ENCODE measurements at regions not wholly inside any gene's neighbourhood (a gene's known extent, or its start where the extent isn't known, plus 50 kb on each side); places are given as distances from the start of the nearest gene placed in this dataset.
"Not testable (repeated sequence)": the region's sequence is repeated elsewhere in the genome, so short reads cannot be mapped to it uniquely, and the experiment has no call there.

DNA sequence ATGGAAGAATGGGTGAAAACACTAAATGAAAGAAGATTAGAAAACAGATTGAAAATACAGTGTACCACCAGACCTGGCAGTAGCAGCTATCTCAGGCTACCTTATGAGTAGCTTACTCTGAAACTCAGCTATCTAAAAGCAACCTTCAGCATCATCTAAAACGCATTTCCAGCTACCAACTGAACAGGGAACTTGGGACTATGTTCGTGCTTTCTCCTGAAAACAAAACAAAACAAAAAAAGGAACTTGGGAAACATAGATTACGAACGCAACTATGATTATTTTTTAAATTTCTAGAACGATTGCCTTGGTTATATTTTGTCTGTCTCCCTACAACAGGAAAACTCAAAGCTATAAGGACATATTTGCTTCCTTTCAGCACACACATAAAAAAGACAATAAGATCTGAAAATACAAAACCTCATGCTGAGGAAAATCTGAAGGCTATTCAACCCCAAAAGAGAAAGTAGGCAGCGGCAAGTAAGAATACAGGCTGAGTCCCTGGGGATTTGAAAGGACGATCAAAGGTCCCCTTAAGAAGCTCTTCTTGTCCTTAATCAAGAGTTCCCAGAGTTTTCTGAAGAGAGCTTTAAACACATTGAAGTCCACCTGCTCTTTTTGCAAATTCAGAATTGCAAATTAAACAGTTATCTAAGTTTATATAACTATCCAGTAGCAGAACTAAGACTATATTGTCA lies 53.4 kb downstream of the OR2K2 start:
- DNase-seq (ENCODE audit: low spot score), result no peak

DNA sequence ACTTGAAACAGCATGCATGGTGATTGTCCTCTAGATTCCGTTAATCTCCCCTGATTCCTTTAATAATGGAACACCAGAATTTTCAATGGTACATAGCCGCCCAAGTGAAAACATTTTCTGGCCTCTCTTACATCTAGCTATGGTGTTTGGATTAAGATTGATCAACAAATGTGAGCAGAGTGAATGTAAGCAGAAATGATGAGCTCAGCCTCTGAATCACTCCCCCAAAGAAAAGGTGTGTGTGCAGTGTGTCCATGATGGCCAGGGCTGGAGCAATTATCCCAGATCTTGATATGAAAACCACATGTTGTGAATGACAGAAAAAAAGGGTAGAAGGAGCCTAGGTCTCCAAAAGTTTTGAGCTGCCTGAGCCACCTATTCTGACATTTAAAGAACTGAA lies 55.3 kb downstream of the OR2K2 start:
- DNase-seq (ENCODE audit: low spot score), result no peak

DNA sequence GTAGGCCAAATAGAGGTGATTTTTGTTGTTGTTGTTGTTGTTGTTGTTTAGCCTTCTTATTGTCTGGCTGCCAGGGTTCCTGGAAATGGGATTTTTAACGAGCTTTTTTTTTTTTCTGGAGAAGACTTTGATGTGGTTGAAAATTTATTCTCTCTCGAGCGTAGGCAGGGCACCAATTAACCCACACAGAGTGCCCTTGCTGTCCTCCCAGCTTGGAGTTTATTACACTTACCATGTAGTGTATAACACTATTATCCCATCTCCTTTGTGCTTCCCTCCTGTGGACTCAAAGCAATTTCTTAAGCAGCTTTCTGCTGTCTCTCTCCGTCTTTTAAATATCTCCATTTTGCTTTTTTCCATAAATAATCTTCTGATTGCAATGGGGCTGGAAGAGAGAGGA lies 57.4 kb downstream of the OR2K2 start:
- no peak for DNase-seq (ENCODE audit: low spot score)

DNA sequence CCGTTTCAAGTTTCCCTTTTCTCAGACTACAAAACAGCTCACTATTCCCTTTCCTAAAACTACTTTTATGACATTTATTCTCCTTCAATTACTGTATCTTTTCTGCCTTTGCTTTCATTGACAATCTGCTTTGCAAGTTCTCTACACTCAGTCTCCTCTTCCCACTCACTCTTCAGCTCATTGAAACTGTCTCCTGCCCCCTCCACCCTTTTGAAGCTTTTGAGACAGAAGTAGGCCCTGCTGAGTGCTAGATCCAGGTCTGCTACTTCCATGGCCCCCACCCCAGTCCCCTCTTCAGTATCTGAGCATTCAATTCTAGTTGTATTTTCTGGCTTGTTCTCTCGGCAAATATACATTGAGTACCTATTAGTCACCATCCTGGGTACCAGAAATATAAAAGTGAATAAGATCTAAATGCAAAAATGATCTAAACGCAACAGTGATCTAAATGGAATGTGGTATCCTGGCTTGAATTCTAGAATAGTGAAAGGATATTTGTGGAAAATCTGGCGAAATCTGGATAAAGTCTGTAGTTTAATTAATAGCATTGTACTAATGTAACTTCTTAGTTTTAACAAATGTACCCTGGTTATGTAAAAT lies 58.4 kb downstream of the OR2K2 start:
- DNase-seq (ENCODE audit: low spot score), result no peak

DNA sequence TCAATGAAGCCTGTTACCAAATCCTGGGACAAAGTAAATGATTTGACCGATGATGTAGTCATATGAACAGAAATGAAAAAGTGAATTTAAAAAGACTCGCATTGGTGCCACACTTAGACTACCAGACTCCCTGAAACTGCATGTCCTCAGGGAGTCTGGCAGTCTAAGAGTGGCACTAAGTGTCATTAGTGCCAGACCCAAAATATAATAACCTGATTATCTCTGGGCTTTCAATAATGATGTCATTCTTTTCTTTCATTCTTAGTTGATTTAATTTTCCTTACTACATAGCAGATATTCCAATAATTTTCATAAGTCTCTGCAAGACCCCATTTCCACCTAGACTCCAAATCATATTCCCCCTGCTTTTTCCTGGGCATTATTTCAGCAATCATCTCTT lies 59.0 kb downstream of the OR2K2 start:
- no peak for DNase-seq (ENCODE audit: low spot score)

DNA sequence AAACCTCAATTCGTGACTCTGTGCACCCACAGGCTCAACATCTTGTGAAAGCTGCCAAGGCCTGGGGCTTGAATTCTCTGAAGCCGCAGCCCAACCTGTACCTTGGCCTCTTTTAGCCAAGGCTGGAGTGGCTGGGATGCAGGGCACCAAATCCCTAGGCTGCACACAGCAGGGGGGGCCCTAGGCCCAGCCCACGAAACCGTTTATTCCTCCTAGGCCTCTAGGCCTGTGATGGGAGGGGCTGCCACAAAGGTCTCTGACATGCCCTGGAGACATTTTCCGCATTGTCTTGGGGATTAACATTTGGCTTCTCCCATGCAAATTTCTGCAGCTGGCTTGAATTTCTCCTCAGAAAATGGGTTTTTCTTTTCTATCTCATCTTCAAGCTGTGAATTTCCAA lies 64.0 kb downstream of the OR2K2 start:
- DNase-seq (ENCODE audit: low spot score), result not testable (repeated sequence)

DNA sequence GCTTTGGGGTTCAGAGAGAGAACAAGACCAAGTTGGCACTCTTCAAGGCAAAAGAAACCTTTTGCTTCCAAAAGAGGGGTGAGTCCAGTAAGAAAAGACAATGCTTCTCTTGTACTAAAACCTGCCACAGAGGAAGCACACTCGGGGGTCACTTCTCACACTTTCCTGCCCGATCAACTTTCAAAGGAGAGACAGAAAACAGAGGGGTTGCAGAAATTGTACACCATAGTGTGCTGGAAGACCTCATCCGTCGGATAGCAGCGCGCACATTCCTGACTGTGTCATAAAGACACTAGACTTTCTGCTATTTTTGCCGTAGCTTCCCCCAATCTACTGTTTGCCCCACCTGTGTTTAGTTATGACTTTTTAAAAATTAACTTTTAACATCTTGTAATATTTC lies 66.9 kb downstream of the OR2K2 start:
- DNase-seq (ENCODE audit: low spot score), result no peak

DNA sequence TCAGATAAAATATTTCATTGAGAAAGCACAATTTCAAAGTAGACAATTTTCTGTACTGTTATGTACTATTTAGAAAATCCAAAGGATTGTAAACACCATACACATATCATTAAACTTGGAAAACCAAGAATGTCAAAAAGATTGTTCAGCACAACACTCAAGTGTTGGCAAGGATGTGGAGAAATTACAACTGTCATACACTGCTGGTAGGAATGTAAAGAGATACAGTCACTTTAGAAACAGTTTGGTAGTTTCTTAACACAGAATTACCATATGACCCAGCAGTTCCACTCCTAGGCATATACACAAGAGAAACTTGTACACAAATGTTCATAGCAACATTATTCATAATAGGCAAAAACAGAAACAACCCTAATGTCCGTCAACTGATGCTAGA lies 71.2 kb downstream of the OR2K2 start:
- DNase-seq (ENCODE audit: low spot score), result no peak

DNA sequence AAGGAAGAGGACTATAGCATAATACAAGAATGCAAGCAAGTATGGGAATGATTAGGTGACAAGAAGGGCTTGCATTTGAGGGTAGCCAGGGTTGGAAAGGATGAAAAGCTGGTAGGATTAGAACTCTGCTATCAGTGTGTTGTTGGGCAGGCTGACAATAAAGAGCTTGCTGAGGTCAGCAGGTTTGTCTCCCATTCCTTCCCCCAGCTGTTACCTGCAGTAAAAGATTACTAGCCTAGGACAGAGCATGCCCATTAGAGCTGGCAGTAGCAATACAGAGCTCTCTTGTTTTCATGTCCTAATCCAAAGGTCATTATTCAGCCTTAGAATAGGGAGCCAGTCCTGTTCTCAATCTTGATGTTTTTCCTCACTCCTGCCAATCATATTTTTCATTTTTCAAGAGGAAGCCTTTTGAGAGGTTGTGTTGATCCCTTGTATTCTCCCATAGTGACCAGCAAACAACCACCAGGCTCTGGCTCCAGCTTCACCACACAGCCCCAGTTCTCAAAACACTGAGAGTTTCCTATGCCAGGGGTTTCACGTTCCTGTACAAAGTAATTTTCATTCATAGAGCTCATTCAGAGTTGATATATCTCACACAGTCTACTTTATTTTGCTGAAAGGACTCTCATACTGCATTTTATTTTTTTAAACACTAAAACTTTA lies 71.7 kb downstream of the OR2K2 start:
- DNase-seq (ENCODE audit: low spot score), result no peak

DNA sequence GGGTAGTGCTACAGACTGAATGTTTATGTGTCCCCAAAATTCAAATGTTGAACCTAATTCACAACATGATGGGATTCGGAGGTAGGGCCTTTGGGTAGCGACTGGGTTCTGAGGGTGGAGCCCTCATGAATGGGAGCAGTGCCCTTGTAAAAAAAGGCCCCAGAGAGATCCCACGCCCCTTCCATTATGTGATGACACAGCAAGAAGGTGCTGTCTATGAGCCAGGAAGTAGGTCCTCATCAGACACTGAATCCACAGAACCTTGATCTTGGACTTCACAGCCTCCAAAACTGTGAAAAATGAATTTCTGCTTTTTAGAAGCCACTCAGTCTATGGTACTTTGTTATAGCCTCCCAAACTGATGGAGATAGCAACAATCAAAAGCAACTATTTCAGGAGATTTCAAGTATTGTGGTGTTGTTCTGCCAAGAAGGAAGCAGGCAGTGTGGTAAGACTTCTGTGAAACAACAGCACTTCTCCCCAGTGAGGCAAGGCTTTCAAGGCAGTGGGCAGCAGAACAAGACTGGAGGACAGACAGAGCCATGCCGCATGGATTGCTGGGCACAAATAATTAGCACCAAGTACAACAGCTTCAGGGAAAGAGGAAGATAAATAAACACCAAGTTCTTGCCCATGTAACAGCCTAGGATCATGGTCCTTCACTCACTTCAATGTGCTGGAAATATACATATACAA lies 76.1 kb downstream of the OR2K2 start:
- DNase-seq (ENCODE audit: low spot score), result no peak

DNA sequence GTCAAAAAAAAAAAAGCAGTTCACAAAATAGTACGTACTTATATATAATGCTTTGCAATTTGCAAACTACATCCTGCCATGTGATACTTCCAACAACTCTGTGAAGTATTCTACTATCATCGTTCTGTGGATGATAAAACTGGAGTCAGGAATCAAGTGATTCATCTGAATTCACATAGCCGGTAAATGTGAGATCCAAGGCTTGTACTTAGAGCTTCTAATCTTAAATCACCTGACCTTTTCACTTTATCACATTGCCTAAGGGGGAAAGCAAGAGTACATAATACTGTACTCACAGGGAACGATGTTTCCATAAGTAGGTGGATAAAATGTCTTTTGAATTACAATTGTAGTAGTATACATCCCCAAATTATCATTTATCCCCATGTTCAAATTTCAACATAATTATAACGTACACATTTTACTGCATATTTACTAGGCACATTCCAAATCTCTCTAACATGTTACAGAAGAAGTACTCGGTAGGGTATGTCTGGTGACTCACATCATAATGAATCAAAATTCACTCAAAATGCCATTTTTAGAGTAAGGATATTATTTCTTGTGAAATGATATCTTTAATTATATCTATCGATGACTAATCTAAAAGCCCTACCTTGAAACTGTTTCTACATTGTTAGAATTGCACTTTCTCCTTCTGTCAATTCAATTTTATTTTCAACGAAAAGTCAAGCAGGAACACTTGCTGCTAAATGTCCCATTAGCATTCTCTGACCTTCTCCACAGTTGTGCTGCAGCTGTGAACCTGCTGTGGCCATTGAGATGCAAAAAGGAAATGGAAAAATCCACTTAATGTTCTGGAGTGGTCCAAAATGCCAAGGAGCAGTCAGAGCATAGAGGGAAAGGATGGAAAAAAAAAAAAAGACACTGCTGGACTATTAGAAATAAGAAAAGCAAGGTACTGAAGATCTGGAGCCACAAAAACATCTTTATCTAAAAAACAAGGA lies 78.9 kb downstream of the OR2K2 start:
- DNase-seq (ENCODE audit: low spot score), result no peak

DNA sequence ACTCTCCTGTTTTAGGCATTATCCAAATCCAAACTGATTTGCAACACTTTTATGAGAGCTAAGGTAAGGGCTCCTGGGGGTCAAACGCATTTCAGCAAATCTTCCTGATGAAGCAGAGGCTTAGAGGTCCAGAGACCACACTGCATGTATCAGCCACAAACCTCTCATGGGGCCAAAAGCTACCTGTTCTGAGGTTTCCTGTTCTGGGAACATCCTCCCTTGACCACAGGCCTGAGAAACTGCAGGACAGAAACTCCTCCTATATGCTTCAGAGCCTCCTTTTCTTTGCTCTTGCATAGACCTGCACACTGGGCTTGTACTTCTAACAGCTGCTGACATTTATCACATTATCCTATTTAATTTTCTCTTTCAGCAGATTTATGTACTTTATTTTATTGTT lies 92.6 kb downstream of the OR2K2 start:
- DNase-seq (ENCODE audit: low spot score), result no peak

DNA sequence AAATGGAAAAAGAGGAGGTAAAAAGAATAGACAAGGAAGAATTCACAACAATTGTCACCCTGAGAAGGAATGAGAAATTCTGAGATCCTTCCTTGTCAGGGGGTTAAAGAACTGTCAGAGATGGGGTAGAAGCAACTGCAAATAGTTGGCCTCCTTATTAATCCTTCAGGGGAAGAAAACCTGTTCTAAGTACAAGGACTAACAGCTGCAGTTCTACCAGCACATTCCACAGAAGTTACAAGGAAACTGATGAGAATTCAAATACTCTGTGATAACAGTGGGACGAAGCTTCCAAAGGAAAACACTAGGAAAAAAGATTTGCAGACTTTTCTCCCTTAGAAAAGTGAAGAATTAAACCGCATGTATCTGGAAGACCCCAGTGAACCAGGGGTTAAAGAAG lies 93.7 kb downstream of the OR2K2 start:
- DNase-seq (ENCODE audit: low spot score), result no peak

DNA sequence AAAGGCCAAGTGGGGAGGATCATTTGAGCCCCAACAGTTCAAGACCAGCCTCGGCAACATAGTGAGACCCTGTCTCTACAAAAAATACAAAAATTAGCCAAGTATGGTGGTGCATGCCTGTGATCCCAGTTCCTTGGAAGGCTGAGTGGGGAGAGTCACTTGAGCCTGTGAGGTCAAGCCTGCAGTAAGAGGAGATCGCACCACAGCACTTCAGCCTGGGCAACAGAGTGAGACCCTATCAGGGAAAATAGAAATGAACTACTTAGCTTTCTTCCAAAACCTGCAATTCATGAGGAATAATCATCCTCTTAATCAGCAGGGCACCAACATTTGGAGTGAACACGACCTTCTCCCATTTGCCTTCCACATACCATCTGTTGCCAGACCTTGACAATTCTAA lies 96.1 kb downstream of the OR2K2 start:
- DNase-seq (ENCODE audit: low spot score), result no peak

DNA sequence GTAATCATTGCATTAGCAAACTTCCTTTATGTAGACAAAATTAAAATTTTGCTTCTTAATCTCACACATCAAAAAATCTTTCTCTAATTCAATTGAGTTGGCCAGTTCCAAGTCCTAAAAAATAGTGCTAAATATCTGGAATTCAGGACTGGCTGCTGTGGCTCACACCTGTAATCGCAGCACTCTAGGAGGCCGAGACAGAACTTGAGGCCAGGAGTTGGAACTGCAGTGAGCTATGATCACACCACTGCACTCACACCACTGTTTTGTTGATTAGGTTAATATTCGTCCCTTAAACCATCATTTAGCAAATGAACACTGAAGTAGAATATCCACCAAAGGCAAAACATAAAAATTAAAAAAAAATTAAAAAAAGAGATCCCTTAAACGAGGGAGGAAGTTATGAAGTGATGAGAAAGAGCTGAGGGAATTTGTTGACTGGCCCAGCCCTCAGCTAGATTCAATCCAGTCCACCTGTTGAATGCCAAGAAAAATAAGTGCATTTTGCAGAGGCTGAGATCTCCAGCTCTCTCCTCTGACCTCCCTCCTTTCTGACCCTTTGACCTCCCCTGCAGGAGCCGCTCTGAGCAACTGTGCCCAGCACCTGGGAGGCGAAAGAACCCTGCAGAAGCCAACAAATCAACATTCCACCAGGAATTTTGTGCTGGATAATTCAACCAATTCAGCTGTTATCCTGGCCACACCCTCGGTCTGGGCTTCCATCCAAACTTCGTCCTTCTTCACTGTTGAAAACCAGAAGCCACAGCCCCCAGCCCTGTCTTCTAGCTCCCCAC lies 96.8 kb downstream of the OR2K2 start:
- DNase-seq (ENCODE audit: low spot score), result no peak

DNA sequence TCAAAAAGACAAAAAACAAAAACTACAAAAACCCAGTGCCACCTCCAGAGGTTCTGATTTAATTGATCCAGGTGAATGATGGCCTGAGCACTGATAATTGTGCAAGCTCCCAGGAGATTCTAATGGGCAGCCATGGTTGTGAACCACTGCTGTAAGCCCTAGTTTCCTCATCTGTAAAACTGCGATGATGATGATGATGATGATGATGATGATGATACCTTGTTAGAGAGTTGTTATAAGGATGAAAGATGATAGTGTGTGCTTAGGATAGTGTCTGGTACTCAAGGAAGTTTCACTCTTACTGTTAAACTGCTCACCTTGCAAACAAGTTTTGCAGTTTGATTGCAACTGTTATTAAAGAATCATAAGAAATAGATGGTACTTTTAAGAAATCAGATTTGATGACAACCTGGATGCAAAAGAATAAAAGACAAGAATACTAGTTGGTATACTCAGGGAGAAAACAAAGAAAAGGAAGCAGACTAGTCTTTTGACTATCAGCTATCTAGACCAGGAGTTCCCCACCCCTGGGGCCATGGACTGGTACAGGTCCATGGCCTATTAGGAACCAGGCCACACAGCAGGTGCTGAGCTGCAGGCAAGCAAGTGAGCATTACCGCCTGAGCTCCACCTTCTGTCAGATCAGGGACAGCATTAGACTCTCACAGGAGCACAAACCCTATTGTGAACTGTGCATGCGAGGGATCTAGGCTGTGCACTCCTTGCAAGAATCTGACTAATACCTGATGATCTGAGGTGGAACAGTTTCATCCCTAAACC lies 98.0 kb downstream of the OR2K2 start:
- no peak for DNase-seq (ENCODE audit: low spot score)

DNA sequence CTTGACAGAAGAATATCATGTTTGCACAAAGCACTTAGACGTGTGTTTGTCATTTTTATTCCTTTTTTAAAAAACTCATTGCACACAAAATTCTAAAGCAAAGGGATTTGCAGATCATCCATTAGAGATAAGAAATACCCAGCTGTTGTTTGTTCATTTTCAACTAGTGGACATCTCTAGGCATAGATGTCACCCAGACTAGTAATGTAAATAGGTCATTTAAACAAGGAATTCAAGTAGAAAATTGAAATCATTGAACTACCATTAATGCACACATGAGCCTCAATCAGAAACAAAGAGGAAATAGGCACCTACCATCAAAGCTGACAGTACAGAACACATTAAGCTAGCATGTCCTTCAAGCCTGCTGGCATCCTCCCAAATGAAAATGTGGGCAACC lies 107.3 kb downstream of the OR2K2 start:
- no peak for DNase-seq (ENCODE audit: low spot score)

DNA sequence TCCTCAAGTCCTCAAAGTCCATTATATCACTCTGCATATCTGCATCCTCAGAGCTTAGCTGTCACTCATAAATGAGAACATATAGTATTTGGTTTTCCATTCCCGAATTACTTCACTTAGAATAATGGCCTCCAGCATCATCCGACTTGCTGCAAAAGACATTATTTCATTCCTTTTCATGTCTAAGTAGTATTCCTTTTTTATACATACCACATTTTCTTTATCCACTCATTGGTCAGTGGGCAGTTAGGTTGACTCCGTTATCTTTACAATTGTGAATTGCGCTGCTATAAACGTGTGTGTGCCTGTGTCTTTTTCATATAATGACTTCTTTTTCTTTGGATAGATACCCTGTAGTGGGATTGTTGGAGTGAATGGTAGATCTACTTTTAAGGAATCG lies 117.2 kb downstream of the OR2K2 start:
- DNase-seq (ENCODE audit: low spot score), result no peak

DNA sequence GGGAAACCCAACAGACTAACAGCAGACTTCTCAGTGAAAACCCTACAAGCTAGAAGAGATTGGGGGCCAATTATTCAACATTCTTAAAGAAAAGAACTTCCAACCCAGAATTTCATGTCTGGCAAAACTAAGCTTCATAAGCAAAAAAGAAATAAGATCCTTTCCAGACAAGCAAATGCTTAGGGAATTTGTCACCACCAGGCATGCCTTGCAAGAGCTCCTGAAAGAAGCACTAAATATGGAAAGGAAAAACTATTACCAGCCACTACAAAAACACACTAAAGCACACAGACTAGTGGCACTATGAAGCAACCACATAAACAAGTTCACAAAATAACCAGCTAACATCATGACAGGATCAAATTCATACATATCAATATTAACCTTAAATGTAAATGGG lies 131.1 kb downstream of the OR2K2 start:
- no peak for DNase-seq (ENCODE audit: low spot score)

DNA sequence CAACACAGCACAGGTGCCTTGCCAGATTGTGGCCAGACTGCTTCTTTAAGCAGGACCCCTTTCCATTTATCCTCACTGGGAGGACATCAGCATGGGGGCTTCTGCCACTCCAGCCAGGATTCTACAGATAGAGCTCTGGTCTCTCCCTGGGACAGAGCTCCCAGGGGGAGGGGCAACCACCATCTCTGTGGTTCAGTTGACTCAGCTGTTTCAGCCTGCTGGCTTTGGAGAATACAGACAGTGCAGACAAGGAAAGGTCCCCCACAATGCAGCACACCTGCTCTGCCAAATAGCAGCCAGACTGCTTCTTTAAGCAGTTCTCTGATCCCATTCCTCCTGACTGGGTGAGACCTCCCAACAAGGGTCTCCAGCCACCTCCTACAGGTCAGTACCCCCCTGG lies 132.8 kb downstream of the OR2K2 start:
- no peak for DNase-seq (ENCODE audit: low spot score)
